C4-2B (cell line): ENCODE measurements at regions not wholly inside any gene's neighbourhood (a gene's known extent, or its start where the extent isn't known, plus 50 kb on each side); places are given as distances from the start of the nearest gene placed in this dataset.

Experiments
- CTCF ChIP-seq: fragments of 450-650 bp; conservative IDR thresholded peaks from 2 replicates; pipeline ENCODE4 v1.5.1; 2017; ENCODE audit warnings: mild to moderate bottlenecking
- ZFX ChIP-seq: fragments of 450-650 bp; IDR thresholded peaks from 2 replicates; pipeline ENCODE4 v1.6.1; 2017

- no peak for TF ChIP-seq CTCF
- no peak for TF ChIP-seq ZFX
Measured at GRCh38 chr11:115084231-115084630, 405.9 kb downstream of the NXPE2 start.
